ENCODE measurements at regions not wholly inside any gene's neighbourhood (a gene's known extent, or its start where the extent isn't known, plus 50 kb on each side); places are given as distances from the start of the nearest gene placed in this dataset.

DNA sequence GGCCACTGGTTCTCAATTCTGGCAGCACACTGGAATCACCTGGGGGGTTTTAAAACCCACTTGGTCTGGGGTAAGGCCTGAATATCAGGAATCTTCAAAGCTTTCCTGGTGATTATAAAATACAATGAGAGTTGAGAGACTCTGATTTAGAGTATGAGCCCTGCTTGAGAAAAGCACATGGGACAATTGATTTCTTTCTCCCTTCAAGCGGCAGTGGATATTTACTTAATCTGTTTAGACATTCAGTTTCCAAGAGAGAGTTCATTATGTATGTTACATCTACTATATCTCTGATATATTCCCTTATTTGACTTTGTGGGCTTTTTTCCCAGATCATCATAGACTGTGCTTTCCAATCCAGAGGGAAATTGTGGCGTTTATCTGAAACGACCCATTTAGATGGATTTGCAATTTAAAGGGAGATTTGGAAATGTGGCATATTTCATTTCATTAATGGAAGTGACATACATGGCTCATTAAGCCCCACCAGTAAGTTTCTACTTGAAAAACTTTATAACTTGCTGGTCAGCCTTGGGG, 171.2 kb upstream of the PFN2 start:
- H4K5ac ChIP-seq (ENCODE audit: low read depth, low read length): no peak overlapping the region
- ChIA-PET POLR2A (ENCODE audit: unreplicated experiment) (no interaction called here), CTCF (no interaction called here)
- no peak overlapping the region for H3K4ac ChIP-seq (ENCODE audit: low read depth, low read length)
- H3K9me1 ChIP-seq (ENCODE audit: insufficient read depth, low read length): 0 out of 2 replicates have a peak, but pooled peaks cover 7% of the 10 kb centered on the region
- no peak overlapping the region for H2AK9ac ChIP-seq (replicated peaks; ENCODE audit: low read depth, low read length, poor library complexity)
- no peaks in the 10 kb centered on the region for H3K27me3 ChIP-seq (ENCODE audit: control insufficient read depth, insufficient read depth, low read length)
- H2BK20ac ChIP-seq (ENCODE audit: low read depth, low read length): no peak overlapping the region
- peak overlapping the region; percentile 10 for H3K14ac ChIP-seq (replicated peaks; ENCODE audit: low read depth, low read length)
- no peak overlapping the region for H3K4me2 ChIP-seq (ENCODE audit: low read depth, low read length)
- H2AK5ac ChIP-seq (ENCODE audit: low read depth, low read length): no peak overlapping the region
- in situ Hi-C loops (cut with MboI; ENCODE audit: low sequenced_read_pairs): no loop called here
- no peak overlapping the region for H3K18ac ChIP-seq (ENCODE audit: low read depth, low read length)
- peaks cover 5% of the 10 kb centered on the region for H3K4me1 ChIP-seq (ENCODE audit: control insufficient read depth, insufficient read depth, low read length)
- H3K9ac ChIP-seq (ENCODE audit: low read depth, low read length): no peak overlapping the region
- ATAC-seq (ENCODE audit: low read depth) (no peak), DNase-seq (no peak)
- H2BK120ac ChIP-seq (ENCODE audit: low read depth, low read length): 0 out of 2 replicates have a peak overlapping the region, but pooled peaks have one; percentile 26
- no peak overlapping the region for H3K56ac ChIP-seq (ENCODE audit: extremely low read depth, insufficient read depth, low read length)
- no peaks in the 10 kb centered on the region for H3K36me3 ChIP-seq (ENCODE audit: control insufficient read depth, insufficient read depth, low read length)
- dilution Hi-C loops (cut with HindIII; ENCODE audit: low sequenced_read_pairs, unreplicated experiment): no loop called here
- no peak overlapping the region for H2BK5ac ChIP-seq (ENCODE audit: low read depth, low read length, poor library complexity, severe bottlenecking)
- H4K8ac ChIP-seq (ENCODE audit: low read depth in 2 of 2, low read length in 2 of 2): no peak overlapping the region
- intact Hi-C loops (cut with micrococcal nuclease): no loop called here
- H4K91ac ChIP-seq (ENCODE audit: insufficient read depth, low read depth, low read length): no peak overlapping the region
- H3K9me3 ChIP-seq (ENCODE audit: control insufficient read depth, insufficient read depth, low read length): no peaks in the 10 kb centered on the region
- H3K27ac ChIP-seq (ENCODE audit: insufficient read depth, low read length): no peak overlapping the region
- H3K79me1 ChIP-seq (ENCODE audit: low read depth in 1 of 2, low read length in 2 of 2): no peaks in the 10 kb centered on the region
- TF ChIP-seq MXI1 (IDR thresholded peaks at IDR 0.05; ENCODE audit: borderline replicate concordance, low read depth, low read length) (no peak), FOS (IDR thresholded peaks at IDR 0.05; ENCODE audit: low read depth, low read length) (no peak), CTCF (conservative IDR thresholded peaks at IDR 0.05; ENCODE audit: low read depth, low read length) (no peak), MAFK (IDR thresholded peaks at IDR 0.05; ENCODE audit: low read depth, low read length) (no peak)
- no peak overlapping the region; the same call in 2 of the 3 replicates for H2BK15ac ChIP-seq (ENCODE audit: low read depth, low read length)
- H2AFZ ChIP-seq (replicated peaks; ENCODE audit: low read length, poor library complexity): no peak overlapping the region
- no peak overlapping the region for H3K4me3 ChIP-seq (ENCODE audit: insufficient read depth, low read depth, low read length)
- no CpG with 5 or more reads among the region's 3 CpGs for whole genome bisulfite sequencing, 2 experiments (ENCODE audit: extremely low coverage in 2 of 2, insufficient read length in 1 of 2)
- no peaks in the 10 kb centered on the region for H4K20me1 ChIP-seq (ENCODE audit: insufficient read depth, low read length)
- no peak overlapping the region for H3K23ac ChIP-seq (ENCODE audit: low read depth, low read length)
- no TSS peak for BruUV-seq (replicated peaks)

Measured in IMR-90 (cell line).